ENCODE measurements at regions not wholly inside any gene's neighbourhood (a gene's known extent, or its start where the extent isn't known, plus 50 kb on each side); places are given as distances from the start of the nearest gene placed in this dataset.
"Not testable (repeated sequence)": the region's sequence is repeated elsewhere in the genome, so short reads cannot be mapped to it uniquely, and the experiment has no call there.

DNA sequence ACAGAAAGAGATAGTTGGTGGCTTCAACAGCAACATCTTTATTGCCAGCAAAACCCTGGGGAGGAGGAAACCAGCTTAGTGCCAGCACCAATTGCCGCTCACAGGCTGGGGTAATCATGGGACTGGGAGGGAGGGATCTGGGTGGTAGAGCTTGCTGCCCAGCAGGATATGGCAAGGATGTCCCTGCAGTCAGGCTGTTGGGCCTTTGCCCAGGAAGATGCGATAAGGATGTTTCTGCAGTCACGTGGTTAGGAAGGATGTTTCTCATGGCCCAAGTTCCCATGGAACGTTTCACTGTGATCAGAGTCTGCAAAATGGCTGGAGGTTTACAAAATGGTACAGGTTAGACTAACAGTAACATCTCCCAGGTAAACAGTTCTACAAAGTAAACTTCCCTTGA, 443.5 kb downstream of the TUBA3C start:
- H3K27ac ChIP-seq (ENCODE audit: low read depth, low read length); H3K9me3 ChIP-seq (ENCODE audit: control insufficient read depth in 1 of 2, low read length in 2 of 2); H3K4me3 ChIP-seq (ENCODE audit: low read depth in 1 of 2, low read length in 2 of 2); H3K36me3 ChIP-seq (ENCODE audit: control insufficient read depth in 1 of 2, insufficient read depth in 2 of 2, low read length in 2 of 2); H3K4me1 ChIP-seq (ENCODE audit: control insufficient read depth in 1 of 2, insufficient read depth in 2 of 2, low read length in 2 of 2); H3K9ac ChIP-seq (ENCODE audit: low read depth in 1 of 2, low read length in 2 of 2); H3K27me3 ChIP-seq (ENCODE audit: control insufficient read depth in 1 of 2, insufficient read depth in 2 of 2, low read length in 2 of 2): not testable (repeated sequence)

DNA sequence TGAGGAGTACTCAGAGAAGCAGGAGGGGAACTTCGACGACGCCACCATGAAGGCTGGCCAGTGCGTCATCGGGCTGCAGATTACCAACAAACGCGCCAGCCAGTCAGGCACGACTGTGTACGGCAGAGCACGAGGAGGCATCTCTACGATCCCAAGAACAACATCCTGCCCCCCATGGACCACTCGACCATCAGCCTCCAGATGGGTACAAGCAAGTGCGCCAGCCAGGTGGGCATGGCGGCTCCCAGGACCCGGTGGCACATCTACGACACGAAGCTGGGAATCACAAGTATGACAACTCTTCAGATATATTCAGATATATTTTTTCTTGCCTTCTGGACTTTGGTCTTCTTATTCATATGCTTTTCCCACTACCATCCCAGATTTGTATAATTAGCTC, 454.5 kb downstream of the TUBA3C start:
- not testable (repeated sequence) for H3K9ac ChIP-seq (ENCODE audit: low read depth in 1 of 2, low read length in 2 of 2); H3K27ac ChIP-seq (ENCODE audit: low read depth, low read length); H3K4me1 ChIP-seq (ENCODE audit: control insufficient read depth in 1 of 2, insufficient read depth in 2 of 2, low read length in 2 of 2); H3K9me3 ChIP-seq (ENCODE audit: control insufficient read depth in 1 of 2, low read length in 2 of 2); H3K36me3 ChIP-seq (ENCODE audit: control insufficient read depth in 1 of 2, insufficient read depth in 2 of 2, low read length in 2 of 2); H3K27me3 ChIP-seq (ENCODE audit: control insufficient read depth in 1 of 2, insufficient read depth in 2 of 2, low read length in 2 of 2); H3K4me3 ChIP-seq (ENCODE audit: low read depth in 1 of 2, low read length in 2 of 2)

DNA sequence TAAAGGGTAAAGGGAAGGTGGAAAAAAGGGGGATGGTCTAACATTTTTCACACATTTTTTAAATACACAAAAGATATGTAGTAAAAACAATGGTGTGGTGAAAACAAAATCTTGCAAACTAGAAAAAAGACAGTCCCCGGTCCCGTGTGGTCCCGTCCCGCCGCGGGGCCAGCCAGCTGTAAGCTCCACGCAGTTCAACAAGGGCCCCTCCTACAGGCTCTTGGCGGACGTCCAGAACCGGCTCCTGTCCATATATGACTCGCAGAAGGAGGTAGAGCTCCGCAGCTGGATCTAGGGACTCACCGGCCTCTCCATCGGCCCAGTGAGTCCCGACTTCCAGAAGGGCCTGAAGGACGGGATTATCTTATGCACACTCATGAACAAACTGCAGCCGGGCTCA, 455.1 kb downstream of the TUBA3C start:
- H3K36me3 ChIP-seq (ENCODE audit: control insufficient read depth in 1 of 2, insufficient read depth in 2 of 2, low read length in 2 of 2); H3K27ac ChIP-seq (ENCODE audit: low read depth, low read length); H3K9me3 ChIP-seq (ENCODE audit: control insufficient read depth in 1 of 2, low read length in 2 of 2); H3K4me1 ChIP-seq (ENCODE audit: control insufficient read depth in 1 of 2, insufficient read depth in 2 of 2, low read length in 2 of 2); H3K4me3 ChIP-seq (ENCODE audit: low read depth in 1 of 2, low read length in 2 of 2); H3K9ac ChIP-seq (ENCODE audit: low read depth in 1 of 2, low read length in 2 of 2); H3K27me3 ChIP-seq (ENCODE audit: control insufficient read depth in 1 of 2, insufficient read depth in 2 of 2, low read length in 2 of 2): not testable (repeated sequence)

DNA sequence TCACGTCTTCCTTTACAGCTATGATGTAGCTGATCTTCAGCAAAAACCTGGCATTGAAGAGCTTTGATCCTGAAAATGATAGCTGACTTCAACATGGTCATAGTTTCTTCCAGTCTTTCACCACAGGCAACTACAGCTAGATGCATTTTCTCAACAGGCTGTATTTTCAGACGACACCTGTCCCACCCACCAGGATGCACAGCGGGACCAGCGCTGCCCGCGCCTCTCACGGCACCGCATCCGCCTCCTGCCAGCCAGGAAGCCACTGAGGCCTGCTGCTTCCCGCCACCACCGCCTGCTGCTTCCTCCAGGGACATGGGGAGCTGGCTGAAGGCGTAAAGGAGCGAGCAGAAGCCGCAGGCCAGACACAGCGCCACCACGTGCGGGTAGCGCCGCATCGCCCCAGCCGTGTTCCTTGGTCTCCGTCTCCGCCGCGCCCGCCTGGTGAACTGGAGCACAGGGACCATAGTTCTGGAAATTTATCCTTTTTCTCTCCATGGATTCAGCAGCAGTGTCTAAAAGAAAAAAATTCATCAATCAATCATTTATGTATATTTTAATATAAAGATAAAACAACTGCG, 456.3 kb downstream of the TUBA3C start:
- not testable (repeated sequence) for H3K4me1 ChIP-seq (ENCODE audit: control insufficient read depth in 1 of 2, insufficient read depth in 2 of 2, low read length in 2 of 2); H3K27ac ChIP-seq (ENCODE audit: low read depth, low read length); H3K9me3 ChIP-seq (ENCODE audit: control insufficient read depth in 1 of 2, low read length in 2 of 2); H3K36me3 ChIP-seq (ENCODE audit: control insufficient read depth in 1 of 2, insufficient read depth in 2 of 2, low read length in 2 of 2); H3K27me3 ChIP-seq (ENCODE audit: control insufficient read depth in 1 of 2, insufficient read depth in 2 of 2, low read length in 2 of 2); H3K9ac ChIP-seq (ENCODE audit: low read depth in 1 of 2, low read length in 2 of 2); H3K4me3 ChIP-seq (ENCODE audit: low read depth in 1 of 2, low read length in 2 of 2)

DNA sequence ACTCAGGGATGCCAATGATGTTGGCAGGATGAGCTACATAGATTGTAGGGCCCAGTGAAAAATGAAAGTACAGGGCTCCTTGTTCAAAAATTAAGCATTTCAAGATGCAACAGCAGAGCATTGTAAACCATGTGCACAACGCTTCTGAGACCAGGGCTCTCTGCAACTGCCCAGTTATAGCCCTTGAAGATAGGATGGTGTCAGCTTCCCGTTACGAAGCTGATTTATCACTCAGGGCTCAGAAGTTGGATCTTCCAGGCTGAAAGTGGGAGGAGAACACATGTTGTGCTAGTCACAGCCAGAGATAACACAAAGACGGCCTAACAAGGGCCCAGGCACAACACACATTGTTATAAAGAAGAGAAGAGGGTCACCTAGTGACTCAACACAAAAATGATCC, 466.7 kb downstream of the TUBA3C start:
- Histone ChIP-seq H3K36me3 (ENCODE audit: control insufficient read depth in 1 of 2, insufficient read depth in 2 of 2, low read length in 2 of 2) (no peaks in the 10 kb centered on the region), H3K27ac (ENCODE audit: low read depth, low read length) (no peak overlapping the region), H3K4me1 (ENCODE audit: control insufficient read depth in 1 of 2, insufficient read depth in 2 of 2, low read length in 2 of 2) (no peaks in the 10 kb centered on the region), H3K27me3 (ENCODE audit: control insufficient read depth in 1 of 2, insufficient read depth in 2 of 2, low read length in 2 of 2) (no peaks in the 10 kb centered on the region), H3K4me3 (ENCODE audit: low read depth in 1 of 2, low read length in 2 of 2) (no peak overlapping the region), H3K9ac (ENCODE audit: low read depth in 1 of 2, low read length in 2 of 2) (no peak overlapping the region), H3K9me3 (ENCODE audit: control insufficient read depth in 1 of 2, low read length in 2 of 2) (no peaks in the 10 kb centered on the region)

DNA sequence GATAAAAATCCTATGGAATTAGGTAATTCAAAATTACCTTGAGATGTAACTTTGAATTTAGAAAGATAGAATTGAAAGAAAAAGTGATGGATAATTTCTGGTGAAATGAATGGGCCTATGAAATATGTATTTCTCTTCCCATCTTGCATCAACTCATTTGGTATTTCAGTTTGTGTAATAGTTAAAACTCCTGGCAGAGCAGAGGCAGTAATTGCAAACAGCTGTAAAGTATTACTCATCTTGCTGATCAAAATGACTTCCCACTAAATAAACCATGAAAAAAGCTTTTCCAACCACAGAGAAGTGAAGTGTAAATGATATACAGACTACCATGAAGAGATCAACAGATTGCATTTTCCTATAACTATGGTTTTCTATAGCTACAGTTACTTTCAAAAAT, 471.0 kb downstream of the TUBA3C start:
- H3K9me3 ChIP-seq (ENCODE audit: control insufficient read depth in 1 of 2, low read length in 2 of 2); H3K27ac ChIP-seq (ENCODE audit: low read depth, low read length); H3K27me3 ChIP-seq (ENCODE audit: control insufficient read depth in 1 of 2, insufficient read depth in 2 of 2, low read length in 2 of 2); H3K9ac ChIP-seq (ENCODE audit: low read depth in 1 of 2, low read length in 2 of 2); H3K4me1 ChIP-seq (ENCODE audit: control insufficient read depth in 1 of 2, insufficient read depth in 2 of 2, low read length in 2 of 2); H3K4me3 ChIP-seq (ENCODE audit: low read depth in 1 of 2, low read length in 2 of 2); H3K36me3 ChIP-seq (ENCODE audit: control insufficient read depth in 1 of 2, insufficient read depth in 2 of 2, low read length in 2 of 2): not testable (repeated sequence)

DNA sequence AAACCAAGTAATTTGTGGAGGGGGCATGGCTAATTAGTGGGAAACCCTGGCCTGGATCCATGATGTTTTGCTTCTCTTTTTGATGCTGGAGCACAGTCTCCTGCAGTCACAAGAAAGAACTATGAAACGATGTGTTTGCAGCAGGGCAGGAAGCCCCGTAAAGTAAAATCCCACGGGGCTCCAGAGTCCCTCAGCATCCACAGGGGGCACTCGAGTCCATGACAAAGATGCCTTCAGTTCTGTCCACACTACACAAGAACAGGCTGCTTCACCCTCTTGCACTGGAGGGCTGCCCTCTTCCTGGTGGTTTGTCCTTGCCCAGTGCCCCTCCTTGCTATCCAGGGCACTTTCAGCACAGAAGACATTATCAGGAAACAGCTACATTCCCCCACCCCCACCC, 475.1 kb downstream of the TUBA3C start:
- H3K36me3 ChIP-seq (ENCODE audit: control insufficient read depth in 1 of 2, insufficient read depth in 2 of 2, low read length in 2 of 2); H3K27ac ChIP-seq (ENCODE audit: low read depth, low read length); H3K4me3 ChIP-seq (ENCODE audit: low read depth in 1 of 2, low read length in 2 of 2); H3K4me1 ChIP-seq (ENCODE audit: control insufficient read depth in 1 of 2, insufficient read depth in 2 of 2, low read length in 2 of 2); H3K9me3 ChIP-seq (ENCODE audit: control insufficient read depth in 1 of 2, low read length in 2 of 2); H3K9ac ChIP-seq (ENCODE audit: low read depth in 1 of 2, low read length in 2 of 2); H3K27me3 ChIP-seq (ENCODE audit: control insufficient read depth in 1 of 2, insufficient read depth in 2 of 2, low read length in 2 of 2): not testable (repeated sequence)

DNA sequence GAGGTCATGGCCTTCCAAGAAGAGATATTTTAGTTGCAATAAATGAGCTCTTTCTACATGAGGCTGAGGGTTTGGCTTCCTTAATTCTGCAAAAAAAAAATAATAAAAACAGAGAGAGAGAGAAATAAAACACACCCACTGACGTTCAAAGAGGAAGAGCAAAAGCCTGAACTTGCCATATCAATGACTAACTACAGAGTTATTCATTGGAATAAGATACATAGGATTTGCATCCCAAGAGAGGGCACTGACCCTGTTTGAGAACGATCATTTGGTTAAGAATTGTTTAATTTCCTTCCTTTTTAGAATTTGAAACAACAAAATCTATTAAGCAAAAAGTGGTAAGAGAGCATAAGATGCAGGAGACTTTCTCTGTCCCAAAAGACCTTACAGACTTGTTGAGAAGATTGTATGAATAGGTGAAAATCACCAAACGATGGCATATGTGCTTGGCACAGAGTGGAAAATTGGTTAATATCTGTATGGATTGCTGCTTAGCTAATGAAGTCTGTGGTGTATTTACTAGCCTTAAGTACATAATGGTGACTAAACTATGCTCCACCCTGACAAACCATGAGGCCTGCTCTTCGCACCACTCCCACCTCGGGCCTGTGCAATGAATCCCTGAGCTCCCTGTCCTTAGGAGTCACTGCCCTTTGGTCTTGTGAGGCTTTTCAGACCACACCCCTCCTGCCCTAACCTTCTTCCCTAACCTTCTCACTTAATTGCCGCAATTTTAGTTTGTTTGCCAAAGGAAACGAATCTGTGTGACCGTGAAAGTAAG, 479.0 kb downstream of the TUBA3C start:
- not testable (repeated sequence) for H3K9me3 ChIP-seq (ENCODE audit: control insufficient read depth in 1 of 2, low read length in 2 of 2); H3K27me3 ChIP-seq (ENCODE audit: control insufficient read depth in 1 of 2, insufficient read depth in 2 of 2, low read length in 2 of 2); H3K27ac ChIP-seq (ENCODE audit: low read depth, low read length); H3K4me1 ChIP-seq (ENCODE audit: control insufficient read depth in 1 of 2, insufficient read depth in 2 of 2, low read length in 2 of 2); H3K9ac ChIP-seq (ENCODE audit: low read depth in 1 of 2, low read length in 2 of 2); H3K4me3 ChIP-seq (ENCODE audit: low read depth in 1 of 2, low read length in 2 of 2); H3K36me3 ChIP-seq (ENCODE audit: control insufficient read depth in 1 of 2, insufficient read depth in 2 of 2, low read length in 2 of 2)

DNA sequence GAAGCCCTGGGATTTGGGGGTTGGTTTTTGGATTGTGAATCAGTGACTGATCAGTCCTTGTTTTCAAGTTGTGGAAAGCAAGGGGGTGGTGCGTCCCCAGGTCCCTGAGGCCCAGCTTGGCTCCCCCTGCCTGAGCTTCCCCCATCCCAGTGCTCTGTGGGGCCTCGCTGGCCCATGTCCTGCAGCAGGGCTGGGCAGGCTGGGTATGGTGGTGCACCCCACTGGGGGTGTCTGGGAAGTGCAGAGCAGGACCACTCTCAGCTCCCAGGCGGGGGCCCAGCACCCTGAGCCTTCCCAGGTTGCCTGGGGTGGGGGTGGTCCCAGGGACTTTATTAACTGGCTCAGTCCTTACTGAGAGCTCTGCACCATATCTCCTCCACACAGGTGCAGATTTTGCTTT, 483.3 kb downstream of the TUBA3C start:
- H3K27me3 ChIP-seq (ENCODE audit: control insufficient read depth in 1 of 2, insufficient read depth in 2 of 2, low read length in 2 of 2); H3K4me3 ChIP-seq (ENCODE audit: low read depth in 1 of 2, low read length in 2 of 2); H3K9me3 ChIP-seq (ENCODE audit: control insufficient read depth in 1 of 2, low read length in 2 of 2); H3K27ac ChIP-seq (ENCODE audit: low read depth, low read length); H3K9ac ChIP-seq (ENCODE audit: low read depth in 1 of 2, low read length in 2 of 2); H3K4me1 ChIP-seq (ENCODE audit: control insufficient read depth in 1 of 2, insufficient read depth in 2 of 2, low read length in 2 of 2); H3K36me3 ChIP-seq (ENCODE audit: control insufficient read depth in 1 of 2, insufficient read depth in 2 of 2, low read length in 2 of 2): not testable (repeated sequence)

DNA sequence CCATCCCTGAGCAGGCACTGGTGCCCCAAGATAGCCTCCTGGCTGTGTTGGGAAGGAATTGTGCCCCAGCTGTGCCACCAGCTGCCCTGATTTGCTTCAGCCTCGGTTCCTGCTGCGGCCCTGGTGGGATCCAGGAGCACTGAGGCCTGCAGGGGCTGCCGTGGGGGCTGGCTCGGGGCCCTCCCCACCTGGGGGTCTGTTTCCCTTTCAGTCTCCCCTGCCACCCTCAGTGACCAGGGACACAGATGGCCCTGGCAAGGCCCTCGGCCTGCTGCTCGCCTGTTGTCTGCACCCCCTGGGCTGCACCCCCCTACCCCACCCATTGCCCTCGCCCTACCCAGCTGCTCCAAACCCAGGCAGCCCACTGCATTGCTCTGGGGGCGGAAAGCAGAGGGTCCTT, 483.8 kb downstream of the TUBA3C start:
- not testable (repeated sequence) for H3K27ac ChIP-seq (ENCODE audit: low read depth, low read length); H3K4me3 ChIP-seq (ENCODE audit: low read depth in 1 of 2, low read length in 2 of 2); H3K36me3 ChIP-seq (ENCODE audit: control insufficient read depth in 1 of 2, insufficient read depth in 2 of 2, low read length in 2 of 2)

DNA sequence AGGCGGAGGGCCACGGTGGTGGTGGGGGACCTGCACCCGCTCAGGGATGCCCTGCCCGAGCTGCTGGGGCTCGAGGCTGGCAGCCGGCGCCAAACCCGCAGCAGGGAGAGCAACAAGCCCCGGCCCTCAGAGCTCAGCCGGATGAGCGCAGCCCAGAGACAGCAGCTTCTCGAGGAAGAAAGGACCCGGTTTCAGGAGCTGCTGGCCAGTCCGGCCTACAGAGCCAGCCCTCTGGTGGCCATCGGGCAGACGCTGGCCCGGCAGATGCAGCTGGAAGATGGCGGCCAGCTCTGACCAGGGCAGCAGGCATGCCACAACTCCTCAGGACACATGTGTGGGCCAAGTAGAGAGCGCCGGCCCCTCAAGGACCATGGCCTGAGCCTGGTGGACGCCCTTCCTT, 484.4 kb downstream of the TUBA3C start:
- H3K36me3 ChIP-seq (ENCODE audit: control insufficient read depth in 1 of 2, insufficient read depth in 2 of 2, low read length in 2 of 2); H3K27me3 ChIP-seq (ENCODE audit: control insufficient read depth in 1 of 2, insufficient read depth in 2 of 2, low read length in 2 of 2); H3K9ac ChIP-seq (ENCODE audit: low read depth in 1 of 2, low read length in 2 of 2); H3K9me3 ChIP-seq (ENCODE audit: control insufficient read depth in 1 of 2, low read length in 2 of 2); H3K4me1 ChIP-seq (ENCODE audit: control insufficient read depth in 1 of 2, insufficient read depth in 2 of 2, low read length in 2 of 2); H3K4me3 ChIP-seq (ENCODE audit: low read depth in 1 of 2, low read length in 2 of 2); H3K27ac ChIP-seq (ENCODE audit: low read depth, low read length): not testable (repeated sequence)

More for the DNA sequence above, 483.8 kb downstream of the TUBA3C start:
- H3K4me1 ChIP-seq (ENCODE audit: control insufficient read depth in 1 of 2, insufficient read depth in 2 of 2, low read length in 2 of 2); H3K27me3 ChIP-seq (ENCODE audit: control insufficient read depth in 1 of 2, insufficient read depth in 2 of 2, low read length in 2 of 2); H3K9me3 ChIP-seq (ENCODE audit: control insufficient read depth in 1 of 2, low read length in 2 of 2); H3K9ac ChIP-seq (ENCODE audit: low read depth in 1 of 2, low read length in 2 of 2): not testable (repeated sequence)

Data from duodenal mucosa (tissue), 2 donors.